WTC11 (cell line): ENCODE measurements at regions not wholly inside any gene's neighbourhood (a gene's known extent, or its start where the extent isn't known, plus 50 kb on each side); places are given as distances from the start of the nearest gene placed in this dataset.

Experiments used
- CREB1 ChIP-seq: sonication (generic); formaldehyde crosslinking; IDR thresholded peaks from 2 replicates; pipeline ENCODE4 v1.8.0; 2023; ENCODE audit warnings: mild to moderate bottlenecking, missing genetic modification reagents
- FOXK1 ChIP-seq: sonication (generic); formaldehyde crosslinking; IDR thresholded peaks from 2 replicates; pipeline ENCODE4 v1.8.0; 2022; ENCODE audit warnings: mild to moderate bottlenecking, moderate library complexity, missing genetic modification reagents
- FOXP1 ChIP-seq: sonication (generic); formaldehyde crosslinking; IDR thresholded peaks from 2 replicates; pipeline ENCODE4 v1.8.0; 2022; ENCODE audit warnings: missing genetic modification reagents, mild to moderate bottlenecking, moderate library complexity, borderline replicate concordance
- MYBL2 ChIP-seq: sonication (generic); formaldehyde crosslinking; IDR thresholded peaks from 2 replicates; pipeline ENCODE4 v1.8.1; 2023; ENCODE audit warnings: mild to moderate bottlenecking, moderate library complexity, missing genetic modification reagents
- NR1H2 ChIP-seq: sonication (generic); formaldehyde crosslinking; IDR thresholded peaks from 2 replicates; pipeline ENCODE4 v1.9.0; 2021; ENCODE audit warnings: mild to moderate bottlenecking, moderate library complexity, missing genetic modification reagents
- SP1 ChIP-seq: sonication (generic); formaldehyde crosslinking; conservative IDR thresholded peaks from 2 replicates; pipeline ENCODE4 v1.8.1; 2022; ENCODE audit warnings: missing genetic modification reagents
- ZNF232 ChIP-seq: sonication (generic); formaldehyde crosslinking; IDR thresholded peaks from 2 replicates; pipeline ENCODE4 v1.8.0; 2022; ENCODE audit warnings: mild to moderate bottlenecking, missing genetic modification reagents
- ZNF263 ChIP-seq: sonication (generic); formaldehyde crosslinking; IDR thresholded peaks from 2 replicates; pipeline ENCODE4 v1.8.1; 2022; ENCODE audit warnings: low read depth, mild to moderate bottlenecking, moderate library complexity, missing genetic modification reagents
- TF ChIP-seq, protein P1 (sequence below): fragments of 200-600 bp; IDR thresholded peaks from 2 replicates; pipeline ENCODE4 v1.8.0; 2022; ENCODE audit warnings: antibody characterized with exemption
- TF ChIP-seq, protein P2 (sequence below): sonication (generic); formaldehyde crosslinking; IDR thresholded peaks from 2 replicates; pipeline ENCODE4 v1.8.1; 2023; ENCODE audit warnings: mild to moderate bottlenecking, missing genetic modification reagents, moderate library complexity
- TF ChIP-seq, protein P3 (sequence below): sonication (generic); formaldehyde crosslinking; IDR thresholded peaks from 2 replicates; pipeline ENCODE4 v1.8.1; 2023; ENCODE audit warnings: mild to moderate bottlenecking, moderate library complexity, missing genetic modification reagents
- TF ChIP-seq, protein P4 (sequence below): fragments of 250-450 bp; sonication (Bioruptor Pico); conservative IDR thresholded peaks from 2 replicates; pipeline ENCODE4 v1.9.0; 2021; ENCODE audit warnings: mild to moderate bottlenecking
- TF ChIP-seq, protein P5 (sequence below): sonication (generic); formaldehyde crosslinking; IDR thresholded peaks from 2 replicates; pipeline ENCODE4 v1.8.1; 2022; ENCODE audit warnings: mild to moderate bottlenecking, moderate library complexity, missing genetic modification reagents

DNA sequence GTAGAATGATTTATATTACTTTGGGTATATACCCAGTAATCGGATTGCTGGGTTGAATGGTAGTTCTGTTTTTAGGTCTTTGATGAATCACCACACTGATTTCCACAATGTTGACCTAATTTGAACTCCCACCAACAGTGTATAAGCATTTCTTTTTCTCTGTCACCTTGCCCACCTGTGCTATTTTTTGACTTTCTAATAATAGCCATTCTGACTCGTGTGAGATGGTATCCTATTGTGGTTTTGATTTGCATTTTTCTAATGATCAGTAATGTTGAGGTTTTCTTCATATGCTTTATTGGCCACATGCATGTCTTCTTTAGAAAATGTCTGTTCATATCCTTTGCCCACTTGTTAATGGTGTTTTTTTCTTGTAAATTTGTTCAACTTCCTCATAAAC, 340.8 kb downstream of the PLOD2 start:
- TF ChIP-seq, protein P1, sequence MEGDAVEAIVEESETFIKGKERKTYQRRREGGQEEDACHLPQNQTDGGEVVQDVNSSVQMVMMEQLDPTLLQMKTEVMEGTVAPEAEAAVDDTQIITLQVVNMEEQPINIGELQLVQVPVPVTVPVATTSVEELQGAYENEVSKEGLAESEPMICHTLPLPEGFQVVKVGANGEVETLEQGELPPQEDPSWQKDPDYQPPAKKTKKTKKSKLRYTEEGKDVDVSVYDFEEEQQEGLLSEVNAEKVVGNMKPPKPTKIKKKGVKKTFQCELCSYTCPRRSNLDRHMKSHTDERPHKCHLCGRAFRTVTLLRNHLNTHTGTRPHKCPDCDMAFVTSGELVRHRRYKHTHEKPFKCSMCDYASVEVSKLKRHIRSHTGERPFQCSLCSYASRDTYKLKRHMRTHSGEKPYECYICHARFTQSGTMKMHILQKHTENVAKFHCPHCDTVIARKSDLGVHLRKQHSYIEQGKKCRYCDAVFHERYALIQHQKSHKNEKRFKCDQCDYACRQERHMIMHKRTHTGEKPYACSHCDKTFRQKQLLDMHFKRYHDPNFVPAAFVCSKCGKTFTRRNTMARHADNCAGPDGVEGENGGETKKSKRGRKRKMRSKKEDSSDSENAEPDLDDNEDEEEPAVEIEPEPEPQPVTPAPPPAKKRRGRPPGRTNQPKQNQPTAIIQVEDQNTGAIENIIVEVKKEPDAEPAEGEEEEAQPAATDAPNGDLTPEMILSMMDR = no peak
- no peak for TF ChIP-seq CREB1
- TF ChIP-seq, protein P2, sequence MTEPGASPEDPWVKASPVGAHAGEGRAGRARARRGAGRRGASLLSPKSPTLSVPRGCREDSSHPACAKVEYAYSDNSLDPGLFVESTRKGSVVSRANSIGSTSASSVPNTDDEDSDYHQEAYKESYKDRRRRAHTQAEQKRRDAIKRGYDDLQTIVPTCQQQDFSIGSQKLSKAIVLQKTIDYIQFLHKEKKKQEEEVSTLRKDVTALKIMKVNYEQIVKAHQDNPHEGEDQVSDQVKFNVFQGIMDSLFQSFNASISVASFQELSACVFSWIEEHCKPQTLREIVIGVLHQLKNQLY (CRISPR knock-in tag) = no peak
- TF ChIP-seq FOXP1 (CRISPR knock-in tag) = no peak
- no peak for TF ChIP-seq ZNF232
- TF ChIP-seq SP1 (CRISPR knock-in tag) = no peak
- TF ChIP-seq NR1H2 (CRISPR knock-in tag) = no peak
- TF ChIP-seq, protein P3, sequence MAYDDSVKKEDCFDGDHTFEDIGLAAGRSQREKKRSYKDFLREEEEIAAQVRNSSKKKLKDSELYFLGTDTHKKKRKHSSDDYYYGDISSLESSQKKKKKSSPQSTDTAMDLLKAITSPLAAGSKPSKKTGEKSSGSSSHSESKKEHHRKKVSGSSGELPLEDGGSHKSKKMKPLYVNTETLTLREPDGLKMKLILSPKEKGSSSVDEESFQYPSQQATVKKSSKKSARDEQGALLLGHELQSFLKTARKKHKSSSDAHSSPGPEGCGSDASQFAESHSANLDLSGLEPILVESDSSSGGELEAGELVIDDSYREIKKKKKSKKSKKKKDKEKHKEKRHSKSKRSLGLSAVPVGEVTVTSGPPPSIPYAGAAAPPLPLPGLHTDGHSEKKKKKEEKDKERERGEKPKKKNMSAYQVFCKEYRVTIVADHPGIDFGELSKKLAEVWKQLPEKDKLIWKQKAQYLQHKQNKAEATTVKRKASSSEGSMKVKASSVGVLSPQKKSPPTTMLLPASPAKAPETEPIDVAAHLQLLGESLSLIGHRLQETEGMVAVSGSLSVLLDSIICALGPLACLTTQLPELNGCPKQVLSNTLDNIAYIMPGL = no peak
- TF ChIP-seq, protein P4, sequence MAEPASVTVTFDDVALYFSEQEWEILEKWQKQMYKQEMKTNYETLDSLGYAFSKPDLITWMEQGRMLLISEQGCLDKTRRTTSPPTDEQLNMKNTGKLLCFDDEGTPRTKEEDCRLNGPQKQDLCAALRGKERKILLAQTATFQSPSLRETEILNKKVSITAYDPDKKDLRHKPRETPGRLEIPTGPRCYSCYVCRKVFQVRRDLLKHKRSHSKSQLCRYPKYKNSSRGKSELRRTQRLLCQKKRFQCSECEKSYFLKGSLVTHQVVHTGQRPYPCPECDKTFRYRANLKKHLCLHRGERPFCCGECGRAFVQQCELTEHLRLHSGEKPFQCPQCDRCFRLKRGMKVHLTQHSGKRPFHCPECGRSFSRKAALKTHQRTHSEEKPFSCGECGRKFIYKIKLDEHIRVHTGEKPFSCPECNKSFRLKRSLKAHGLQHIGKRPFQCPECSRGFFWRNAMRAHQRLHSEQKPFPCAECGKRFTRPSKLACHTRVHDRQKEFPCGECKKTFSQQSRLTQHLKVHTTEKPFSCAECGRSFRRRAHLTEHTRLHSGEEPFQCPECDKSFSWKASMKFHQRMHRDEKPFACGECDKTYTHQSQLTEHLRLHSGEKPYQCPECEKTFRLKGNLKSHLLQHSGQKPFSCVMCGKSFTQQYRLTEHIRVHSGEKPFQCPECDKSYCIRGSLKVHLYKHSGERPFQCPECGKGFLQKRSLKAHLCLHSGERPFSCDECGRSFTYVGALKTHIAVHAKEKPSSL (CRISPR knock-in tag) = no peak
- TF ChIP-seq, protein P5, sequence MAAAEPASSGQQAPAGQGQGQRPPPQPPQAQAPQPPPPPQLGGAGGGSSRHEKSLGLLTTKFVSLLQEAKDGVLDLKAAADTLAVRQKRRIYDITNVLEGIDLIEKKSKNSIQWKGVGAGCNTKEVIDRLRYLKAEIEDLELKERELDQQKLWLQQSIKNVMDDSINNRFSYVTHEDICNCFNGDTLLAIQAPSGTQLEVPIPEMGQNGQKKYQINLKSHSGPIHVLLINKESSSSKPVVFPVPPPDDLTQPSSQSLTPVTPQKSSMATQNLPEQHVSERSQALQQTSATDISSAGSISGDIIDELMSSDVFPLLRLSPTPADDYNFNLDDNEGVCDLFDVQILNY = no peak
- TF ChIP-seq MYBL2 (CRISPR knock-in tag) = no peak
- TF ChIP-seq FOXK1 (CRISPR knock-in tag) = no peak
- no peak for TF ChIP-seq ZNF263 (CRISPR knock-in tag)
